IMR-90 (cell line): ENCODE measurements at regions not wholly inside any gene's neighbourhood (a gene's known extent, or its start where the extent isn't known, plus 50 kb on each side); places are given as distances from the start of the nearest gene placed in this dataset.
A peak's percentile ranks its signal among the peaks of the same experiment; 100 is the strongest.

Experiments
- ATAC-seq: fragments of 200-7000 bp; cut with Tn5 transposase; 2 replicates; pipeline ENCODE4 v1.9.1; 2020; ENCODE audit warnings: low read depth, mild to moderate bottlenecking, moderate library complexity
- BruUV-seq: library from RNA; stranded (reverse); fragments of 400-500 nt; replicated peaks from 2 replicates; lab custom pipeline; 2021; lab: Mats Ljungman, UMichigan
- CTCF ChIA-PET: fragments of 300-600 bp; formaldehyde crosslinking; extraction: SDS; loops from one replicate; lab custom pipeline; 2021; ENCODE audit warnings: antibody characterized with exemption; lab: Yijun Ruan, JAX
- POLR2A ChIA-PET: fragments of 300-600 bp; sonication (Branson Sonifier 250); formaldehyde crosslinking; loops from one replicate; lab custom pipeline; 2022; ENCODE audit warnings: antibody characterized with exemption; ENCODE audit not compliant: unreplicated experiment; lab: Charles Lee
- DNase-seq: peaks from one replicate; pipeline ENCODE4 v3.0.0; 2013
- H2AFZ ChIP-seq: replicated peaks from 2 replicates; pipeline ENCODE3; 2013; ENCODE audit warnings: low read length, mild to moderate bottlenecking; ENCODE audit not compliant: poor library complexity
- H2AK5ac ChIP-seq: 2 replicates; pipeline ENCODE4 v1.6.1; 2013; ENCODE audit warnings: low read depth, low read length, inconsistent platforms
- H2AK9ac ChIP-seq: replicated peaks from 2 replicates; pipeline ENCODE3; 2013; ENCODE audit warnings: mild to moderate bottlenecking, low read depth, low read length, moderate library complexity; ENCODE audit not compliant: poor library complexity
- H2BK120ac ChIP-seq: 2 replicates; pipeline ENCODE4 v1.6.1; 2013; ENCODE audit warnings: low read depth, low read length, inconsistent platforms
- H2BK15ac ChIP-seq: 3 replicates; pipeline ENCODE4 v1.6.1; 2013; ENCODE audit warnings: low read depth, low read length, inconsistent platforms
- H2BK20ac ChIP-seq: 2 replicates; pipeline ENCODE4 v1.6.1; 2013; ENCODE audit warnings: low read depth, mild to moderate bottlenecking, inconsistent platforms, low read length, moderate library complexity
- H2BK5ac ChIP-seq: 2 replicates; pipeline ENCODE4 v1.6.1; 2013; ENCODE audit warnings: mild to moderate bottlenecking, low read depth, low read length, inconsistent platforms; ENCODE audit not compliant: poor library complexity, severe bottlenecking
- H3K14ac ChIP-seq: replicated peaks from 2 replicates; pipeline ENCODE4 v1.6.1; 2013; ENCODE audit warnings: low read depth, low read length, inconsistent platforms
- H3K18ac ChIP-seq: 2 replicates; pipeline ENCODE4 v1.6.1; 2013; ENCODE audit warnings: low read depth, low read length, control low read depth
- H3K23ac ChIP-seq: 2 replicates; pipeline ENCODE4 v1.6.1; 2013; ENCODE audit warnings: low read depth, low read length, inconsistent platforms
- H3K27ac ChIP-seq: 2 replicates; pipeline ENCODE4 v1.5.1; 2013; ENCODE audit warnings: mild to moderate bottlenecking, control low read depth, low read length; ENCODE audit not compliant: insufficient read depth
- H3K27me3 ChIP-seq: 2 replicates; pipeline ENCODE4 v1.6.1; 2013; ENCODE audit warnings: low read length; ENCODE audit not compliant: control insufficient read depth, insufficient read depth
- H3K36me3 ChIP-seq: 2 replicates; pipeline ENCODE4 v1.6.1; 2013; ENCODE audit warnings: low read length, mixed read lengths; ENCODE audit not compliant: control insufficient read depth, insufficient read depth
- H3K4ac ChIP-seq: 2 replicates; pipeline ENCODE4 v1.6.1; 2013; ENCODE audit warnings: low read depth, low read length, inconsistent platforms
- H3K4me1 ChIP-seq: 2 replicates; pipeline ENCODE4 v1.6.1; 2013; ENCODE audit warnings: low read length, mixed read lengths; ENCODE audit not compliant: control insufficient read depth, insufficient read depth
- H3K4me2 ChIP-seq: 2 replicates; pipeline ENCODE4 v1.6.1; 2013; ENCODE audit warnings: low read depth, mild to moderate bottlenecking, control low read depth, low read length, moderate library complexity
- H3K4me3 ChIP-seq: 2 replicates; pipeline ENCODE4 v1.5.1; 2013; ENCODE audit warnings: low read depth, mild to moderate bottlenecking, control low read depth, low read length, moderate library complexity; ENCODE audit not compliant: insufficient read depth
- H3K56ac ChIP-seq: 2 replicates; pipeline ENCODE4 v1.6.1; 2013; ENCODE audit warnings: low read length, inconsistent platforms; ENCODE audit not compliant: insufficient read depth; ENCODE audit errors: extremely low read depth
- H3K79me1 ChIP-seq, 2 experiments: 2 replicates each; pipeline ENCODE4 v1.6.1; 2013; ENCODE audit warnings: low read length in 2 of 2, inconsistent platforms in 1 of 2, low read depth in 1 of 2
- H3K9ac ChIP-seq: 2 replicates; pipeline ENCODE4 v1.6.1; 2013; ENCODE audit warnings: low read depth, low read length, control low read depth
- H3K9me1 ChIP-seq: 2 replicates; pipeline ENCODE4 v1.6.1; 2013; ENCODE audit warnings: low read length, inconsistent platforms; ENCODE audit not compliant: insufficient read depth
- H3K9me3 ChIP-seq: 2 replicates; pipeline ENCODE4 v1.6.1; 2013; ENCODE audit warnings: low read length; ENCODE audit not compliant: control insufficient read depth, insufficient read depth
- H4K20me1 ChIP-seq: 2 replicates; pipeline ENCODE4 v1.6.1; 2013; ENCODE audit warnings: low read length, inconsistent platforms; ENCODE audit not compliant: insufficient read depth
- H4K5ac ChIP-seq: 2 replicates; pipeline ENCODE4 v1.6.1; 2013; ENCODE audit warnings: mild to moderate bottlenecking, low read depth, low read length, control low read depth
- H4K8ac ChIP-seq, 2 experiments: 2 replicates each; pipeline ENCODE4 v1.6.1; 2013; ENCODE audit warnings: low read depth in 2 of 2, low read length in 2 of 2, control low read depth in 1 of 2, inconsistent platforms in 1 of 2
- H4K91ac ChIP-seq: 2 replicates; pipeline ENCODE4 v1.6.1; 2013; ENCODE audit warnings: low read depth, low read length, inconsistent platforms; ENCODE audit not compliant: insufficient read depth
- CHD1 ChIP-seq: IDR thresholded peaks from 2 replicates; pipeline ENCODE4 v1.6.1; 2012; ENCODE audit warnings: low read depth, low read length, improper control_type of control experiment
- CTCF ChIP-seq: conservative IDR thresholded peaks from 2 replicates; pipeline ENCODE4 v1.5.1; 2012; ENCODE audit warnings: mild to moderate bottlenecking, low read depth, low read length, improper control_type of control experiment
- ELK1 ChIP-seq: fragments of 150-350 bp; IDR thresholded peaks from 2 replicates; pipeline ENCODE4 v1.6.1; 2016; ENCODE audit warnings: low read depth, mild to moderate bottlenecking, low read length, moderate library complexity, borderline replicate concordance
- RAD21 ChIP-seq: IDR thresholded peaks from 2 replicates; pipeline ENCODE4 v1.6.1; 2012; ENCODE audit warnings: low read length, improper control_type of control experiment
- WGBS, 2 experiments: methylation state at CpG; one replicate each; pipeline versions ENCODE4 v1.1.5 to v1.1.7; 2013; ENCODE audit warnings: missing lambda C conversion rate in 2 of 2; ENCODE audit not compliant: insufficient read length in 1 of 2; ENCODE audit errors: extremely low coverage in 2 of 2; 5-methylcytosine and 5-hydroxymethylcytosine counted together
- dilution Hi-C: fragments of 300-500 bp; cut with HindIII; formaldehyde crosslinking; loops from one replicate; pipeline ENCODE4 v1.14.3; 2018; ENCODE audit warnings: low sequenced_read_pairs; ENCODE audit not compliant: unreplicated experiment
- in situ Hi-C: fragments of 300-500 bp; cut with MboI; formaldehyde crosslinking; loops from 3 replicates; pipeline ENCODE4 v1.14.3; 2019; ENCODE audit warnings: low sequenced_read_pairs, inconsistent platforms, mixed read lengths
- intact Hi-C: fragments of 100-400 bp; cut with micrococcal nuclease; formaldehyde crosslinking; loops from 2 replicates; pipeline ENCODE4 v1.10.0; 2022

GRCh38 chr1:67489643-67490042 lies 59.4 kb upstream of the SERBP1 start:
- peaks cover 14% of the 10 kb centered on the region for H3K27me3 ChIP-seq
- H3K4ac ChIP-seq, result no peak overlapping the region
- dilution Hi-C loops (no loop called here), intact Hi-C loops (loop anchor here (1.0 kb wide), 1 partner anchor 142 kb away; no protein-coding TSS in a partner anchor), in situ Hi-C loops (loop anchor here (25.0 kb wide), 1 partner anchor 727 kb away; the partner anchor contains the start of gene DYNLT5)
- no peaks in the 10 kb centered on the region for H3K9me3 ChIP-seq
- no peak overlapping the region for H4K5ac ChIP-seq
- WGBS, 2 experiments, result no CpG with 5 or more reads among the region's 1 CpG
- no peaks in the 10 kb centered on the region for H3K36me3 ChIP-seq
- ATAC-seq (no peak), DNase-seq (peak; percentile 15)
- H4K91ac ChIP-seq, result no peak overlapping the region
- no peak overlapping the region for H2AFZ ChIP-seq
- no peak overlapping the region for H3K4me3 ChIP-seq
- H2BK15ac ChIP-seq, result no peak overlapping the region
- H2AK5ac ChIP-seq, result no peak overlapping the region
- no peak overlapping the region for H3K27ac ChIP-seq
- POLR2A ChIA-PET, result no interaction called here
- no peak overlapping the region for H2BK5ac ChIP-seq
- H3K4me1 ChIP-seq, result no peaks in the 10 kb centered on the region
- H4K20me1 ChIP-seq, result no peaks in the 10 kb centered on the region
- CTCF ChIA-PET, result interaction anchor here (0.7 kb wide), 1 partner anchor 256 kb away, joined by 4 read pairs; no protein-coding TSS in a partner anchor
- no peak overlapping the region for H3K23ac ChIP-seq
- no peak overlapping the region for H3K56ac ChIP-seq
- H3K14ac ChIP-seq, result no peak overlapping the region
- H4K8ac ChIP-seq, result no peak overlapping the region
- H2BK20ac ChIP-seq, result no peak overlapping the region
- no peak overlapping the region for H2BK120ac ChIP-seq
- H2AK9ac ChIP-seq, result no peak overlapping the region
- no peak overlapping the region for H3K18ac ChIP-seq
- no TSS peak for BruUV-seq
- H3K9ac ChIP-seq, result no peak overlapping the region
- H3K9me1 ChIP-seq, result no peaks in the 10 kb centered on the region
- H3K79me1 ChIP-seq, result no peaks in the 10 kb centered on the region
- no peak overlapping the region for H3K4me2 ChIP-seq
- no peak for TF ChIP-seq CHD1
- TF ChIP-seq CTCF, result peak; percentile 21; the same call in 1 of the 2 replicates
- TF ChIP-seq ELK1, result no peak
- peak; percentile 36 for TF ChIP-seq RAD21
